SK-MEL-5 (cell line): ENCODE measurements at regions not wholly inside any gene's neighbourhood (a gene's known extent, or its start where the extent isn't known, plus 50 kb on each side); places are given as distances from the start of the nearest gene placed in this dataset.
"Not testable (repeated sequence)": the region's sequence is repeated elsewhere in the genome, so short reads cannot be mapped to it uniquely, and the experiment has no call there.

ENCODE experiments used
- DNase-seq: peaks from one replicate; pipeline ENCODE4 v3.0.0-alpha.2; 2016; ENCODE audit warnings: low read depth, low spot score
- in situ Hi-C: cut with HindIII; loops from 2 replicates; pipeline ENCODE4 v1.10.0; 2016; ENCODE audit warnings: low sequenced_read_pairs, high pct_unique_total_duplicates, low pct_unique_long_range_greater_than_20kb

GRCh38 chr14:51453869-51454268, 197.8 kb upstream of the FRMD6 start:
- peak; percentile 55 for DNase-seq
- in situ Hi-C loops = no loop called here

- in situ Hi-C loops = no loop called here
- DNase-seq = no peak
These were observed 197.4 kb upstream of the FRMD6 start for GRCh38 chr14:51454351-51454750.

- no peak for DNase-seq
- in situ Hi-C loops = no loop called here
These were observed 196.5 kb upstream of the FRMD6 start for GRCh38 chr14:51455041-51455835.

GRCh38 chr14:51457843-51458562, 193.7 kb upstream of the FRMD6 start:
- in situ Hi-C loops = no loop called here
- no peak for DNase-seq

GRCh38 chr14:51458563-51458955, 193.2 kb upstream of the FRMD6 start:
- DNase-seq = no peak
- in situ Hi-C loops = no loop called here

GRCh38 chr14:51460011-51460410, 191.7 kb upstream of the FRMD6 start:
- no peak for DNase-seq
- in situ Hi-C loops = no loop called here

- in situ Hi-C loops = no loop called here
- DNase-seq = peak; percentile 26
These were observed 189.5 kb upstream of the FRMD6 start for GRCh38 chr14:51462182-51462581.

GRCh38 chr14:51462706-51463105, 189.0 kb upstream of the FRMD6 start:
- no peak for DNase-seq
- in situ Hi-C loops = no loop called here

GRCh38 chr14:51463461-51463860, 188.2 kb upstream of the FRMD6 start:
- no peak for DNase-seq
- in situ Hi-C loops = no loop called here

- no peak for DNase-seq
- in situ Hi-C loops = no loop called here
These were observed 187.3 kb upstream of the FRMD6 start for GRCh38 chr14:51464411-51464810.

- in situ Hi-C loops = no loop called here
- DNase-seq = no peak
These were observed 186.2 kb upstream of the FRMD6 start for GRCh38 chr14:51465486-51465885.

- in situ Hi-C loops = not testable (repeated sequence)
These were observed 184.3 kb upstream of the FRMD6 start for GRCh38 chr14:51467392-51467791.

GRCh38 chr14:51468523-51468922, 183.2 kb upstream of the FRMD6 start:
- DNase-seq = no peak
- in situ Hi-C loops = no loop called here

More at GRCh38 chr14:51467392-51467791, 184.3 kb upstream of the FRMD6 start:
- DNase-seq = not testable (repeated sequence)

GRCh38 chr14:51472881-51473280, 178.8 kb upstream of the FRMD6 start:
- in situ Hi-C loops = no loop called here
- no peak for DNase-seq

- no peak for DNase-seq
- in situ Hi-C loops = no loop called here
These were observed 178.4 kb upstream of the FRMD6 start for GRCh38 chr14:51473351-51473750.

- DNase-seq = no peak
- in situ Hi-C loops = no loop called here
These were observed 177.7 kb upstream of the FRMD6 start for GRCh38 chr14:51473808-51474565.

- in situ Hi-C loops = no loop called here
- DNase-seq = no peak
These were observed 176.9 kb upstream of the FRMD6 start for GRCh38 chr14:51474854-51475253.

GRCh38 chr14:51478175-51478621, 173.5 kb upstream of the FRMD6 start:
- DNase-seq = no peak
- in situ Hi-C loops = no loop called here
